NCI-H446 (cell line): ENCODE measurements at regions not wholly inside any gene's neighbourhood (a gene's known extent, or its start where the extent isn't known, plus 50 kb on each side); places are given as distances from the start of the nearest gene placed in this dataset.
"Not testable (repeated sequence)": the region's sequence is repeated elsewhere in the genome, so short reads cannot be mapped to it uniquely, and the experiment has no call there.

Experiments
- DNase-seq, 2 experiments: peaks; one replicate each; lab custom pipeline; 2025; lab: John Stamatoyannopoulos, UW

- DNase-seq, result not testable (repeated sequence)
Measured at GRCh38 chr7:6939126-6939525, 113.1 kb upstream of the CCZ1B start.

DNA sequence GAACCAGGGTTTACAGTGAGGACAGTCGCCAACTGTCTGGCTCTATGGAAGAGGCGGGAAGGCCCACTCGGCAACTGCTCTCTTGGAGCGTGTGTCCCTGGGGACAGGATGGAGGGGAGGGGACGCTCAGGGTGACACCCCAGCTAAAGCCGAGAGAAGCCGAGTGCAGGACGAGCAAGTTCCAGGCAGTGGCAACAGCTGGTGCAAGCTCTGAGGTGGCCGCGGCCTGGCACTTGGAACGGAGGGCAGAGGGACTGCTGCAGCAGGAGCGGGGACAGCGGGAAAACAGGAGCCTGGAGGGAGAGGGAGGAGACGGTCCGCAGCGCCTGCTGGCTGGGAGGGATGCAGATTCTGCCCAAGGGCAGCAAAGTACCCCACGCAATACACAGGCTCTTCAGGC, 113.8 kb upstream of the CCZ1B start:
- not testable (repeated sequence) for DNase-seq

GRCh38 chr7:6946873-6947272, 120.8 kb upstream of the CCZ1B start:
- not testable (repeated sequence) for DNase-seq

DNA sequence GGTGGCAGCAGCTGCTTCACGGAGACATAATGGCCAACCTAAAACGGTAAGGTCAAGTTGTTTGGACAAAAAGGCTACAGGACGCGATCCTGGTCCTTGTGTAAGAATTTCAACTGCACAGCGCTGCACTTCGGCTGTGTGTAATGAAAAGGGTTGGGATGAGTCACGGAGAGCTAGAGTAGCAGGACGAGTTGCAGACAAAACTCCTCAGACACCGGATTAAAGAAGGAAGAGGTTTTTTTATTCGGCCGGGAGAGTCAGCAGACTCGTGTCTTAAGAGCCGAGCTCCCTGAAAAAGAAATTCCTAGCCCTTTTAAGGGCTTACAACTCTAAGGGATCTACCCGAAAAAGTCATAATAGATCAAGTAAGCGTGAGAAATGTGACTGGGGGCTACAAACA, 124.2 kb upstream of the CCZ1B start:
- not testable (repeated sequence) for DNase-seq

GRCh38 chr7:6951553-6951952, 125.5 kb upstream of the CCZ1B start:
- DNase-seq, result not testable (repeated sequence)

- DNase-seq, result not testable (repeated sequence)
Measured at GRCh38 chr7:6953138-6953797, 127.2 kb upstream of the CCZ1B start.

GRCh38 chr7:6953798-6954181, 127.7 kb upstream of the CCZ1B start:
- not testable (repeated sequence) for DNase-seq

- DNase-seq, result not testable (repeated sequence)
Measured at GRCh38 chr7:6955385-6955784, 129.3 kb upstream of the CCZ1B start.

- not testable (repeated sequence) for DNase-seq
Measured at GRCh38 chr7:6955990-6956566, 130.0 kb upstream of the CCZ1B start.

DNA sequence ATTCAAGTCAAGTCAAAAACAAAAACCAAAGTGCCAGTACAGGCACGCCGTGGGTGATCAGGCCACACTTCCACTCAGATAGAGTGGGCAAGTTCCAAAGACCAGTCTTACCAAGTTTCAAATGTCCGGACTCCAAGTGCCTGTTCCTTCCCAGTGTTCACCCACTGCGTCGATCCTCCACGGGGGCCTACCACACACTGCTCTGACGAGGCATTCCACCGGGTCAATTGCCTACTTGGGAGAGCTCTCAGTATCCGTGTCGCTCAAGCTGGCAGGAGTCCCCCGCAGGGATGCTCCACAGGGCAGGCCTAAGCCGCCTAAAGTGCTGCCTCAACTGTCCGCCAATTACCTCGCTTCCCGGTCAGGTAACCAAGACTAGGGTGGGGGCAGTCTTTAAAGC, 132.3 kb upstream of the CCZ1B start:
- DNase-seq, result not testable (repeated sequence)

DNA sequence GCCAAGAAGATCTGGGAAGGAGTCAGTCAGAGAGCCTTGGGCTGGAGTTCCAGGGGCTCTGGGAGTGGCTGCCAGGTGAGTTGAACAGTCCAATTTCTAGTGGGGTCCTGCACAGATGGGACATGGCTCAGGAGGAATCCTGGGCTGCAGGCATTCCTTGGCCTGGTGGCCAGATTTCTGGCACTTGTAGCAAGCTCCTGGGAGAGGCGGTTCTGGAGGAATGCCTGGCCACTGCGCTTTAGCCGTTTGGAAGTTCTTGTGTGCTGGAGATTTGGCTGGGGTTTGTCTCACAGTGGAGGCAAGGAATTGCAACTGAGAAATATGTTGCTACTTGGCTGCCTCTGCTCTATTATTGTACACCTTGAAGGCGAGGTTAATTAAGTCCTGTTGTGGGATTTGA, 133.9 kb upstream of the CCZ1B start:
- DNase-seq, result not testable (repeated sequence)

DNA sequence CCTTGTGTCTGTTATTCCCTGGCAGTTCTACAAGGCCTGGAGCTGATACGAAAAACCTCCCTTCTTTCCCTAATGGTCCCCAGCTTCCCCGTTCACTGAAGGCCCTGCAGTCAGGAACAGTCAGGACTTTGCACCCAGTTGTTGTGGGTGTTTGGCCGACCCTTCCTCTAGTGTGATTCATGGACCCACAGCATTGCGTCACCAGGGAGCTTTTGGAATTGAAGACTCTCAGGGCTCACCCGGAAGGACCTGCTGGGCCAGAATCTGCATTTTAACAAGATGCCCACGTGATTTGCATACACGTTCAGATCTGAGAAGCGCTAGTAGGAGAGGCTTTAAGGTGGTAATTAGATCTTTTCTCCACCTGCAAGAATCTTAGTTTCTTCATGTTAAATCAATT, 136.8 kb upstream of the CCZ1B start:
- not testable (repeated sequence) for DNase-seq

DNA sequence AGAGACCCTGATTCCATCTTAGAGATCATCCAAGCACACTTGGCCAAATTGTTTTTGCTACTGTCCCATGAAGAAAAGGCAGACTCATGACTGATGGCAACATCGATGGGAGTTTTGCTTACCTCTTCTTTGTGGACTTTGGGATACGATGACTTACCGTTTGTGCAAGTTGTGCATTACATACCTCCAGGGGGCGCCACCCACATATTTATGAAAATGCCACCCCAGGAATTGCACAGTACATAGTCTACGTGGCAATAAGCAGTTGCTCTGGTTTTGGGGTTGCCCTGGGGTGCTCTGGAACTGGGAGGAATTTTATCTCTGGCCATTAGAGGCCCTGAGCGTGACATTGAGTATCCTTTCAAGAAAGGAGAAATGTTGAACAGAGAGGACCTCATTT, 139.0 kb upstream of the CCZ1B start:
- DNase-seq, result peak; percentile 5 to 27

GRCh38 chr7:6970180-6970579, 144.1 kb upstream of the CCZ1B start:
- not testable (repeated sequence) for DNase-seq

- not testable (repeated sequence) for DNase-seq
Measured at GRCh38 chr7:6974876-6975275, 148.8 kb upstream of the CCZ1B start.

DNA sequence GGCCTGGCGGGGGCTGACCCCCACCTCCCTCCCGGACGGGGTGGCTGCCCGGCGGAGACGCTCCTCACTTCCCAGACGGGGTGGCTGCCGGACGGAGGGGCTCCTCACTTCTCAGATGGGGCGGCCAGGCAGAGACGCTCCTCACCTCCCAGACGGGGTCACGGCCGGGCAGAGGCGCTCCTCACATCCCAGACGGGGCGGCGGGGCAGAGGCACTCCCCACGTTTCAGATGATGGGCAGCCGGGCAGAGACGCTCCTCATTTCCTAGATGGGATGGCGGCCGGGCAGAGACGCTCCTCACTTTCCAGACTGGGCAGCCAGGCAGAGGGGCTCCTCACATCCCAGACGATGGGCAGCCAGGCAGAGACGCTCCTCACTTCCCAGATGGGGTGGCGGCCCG, 149.3 kb upstream of the CCZ1B start:
- DNase-seq, result not testable (repeated sequence)

DNA sequence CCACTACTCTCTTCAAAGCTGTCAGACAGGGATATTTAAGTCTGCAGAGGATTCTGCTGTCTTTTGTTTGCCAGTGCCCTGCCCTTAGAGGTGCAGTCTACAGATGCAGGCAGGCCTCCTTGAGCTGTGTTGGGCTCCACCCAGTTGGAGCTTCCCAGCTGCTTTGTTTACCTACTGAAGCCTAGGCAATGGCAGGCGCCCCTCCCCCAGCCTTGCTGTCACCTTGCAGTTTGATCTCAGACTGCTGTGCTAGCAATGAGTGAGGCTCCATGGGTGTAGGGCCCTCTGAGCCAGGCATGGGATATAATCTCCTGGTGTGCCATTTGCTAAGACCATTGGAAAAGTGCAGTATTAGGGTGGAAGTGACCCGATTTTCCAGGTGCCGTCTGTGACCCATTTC, 151.3 kb upstream of the CCZ1B start:
- not testable (repeated sequence) for DNase-seq

GRCh38 chr7:6978326-6978725, 152.3 kb upstream of the CCZ1B start:
- not testable (repeated sequence) for DNase-seq

- not testable (repeated sequence) for DNase-seq
Measured at GRCh38 chr7:6979456-6979855, 153.4 kb upstream of the CCZ1B start.

DNA sequence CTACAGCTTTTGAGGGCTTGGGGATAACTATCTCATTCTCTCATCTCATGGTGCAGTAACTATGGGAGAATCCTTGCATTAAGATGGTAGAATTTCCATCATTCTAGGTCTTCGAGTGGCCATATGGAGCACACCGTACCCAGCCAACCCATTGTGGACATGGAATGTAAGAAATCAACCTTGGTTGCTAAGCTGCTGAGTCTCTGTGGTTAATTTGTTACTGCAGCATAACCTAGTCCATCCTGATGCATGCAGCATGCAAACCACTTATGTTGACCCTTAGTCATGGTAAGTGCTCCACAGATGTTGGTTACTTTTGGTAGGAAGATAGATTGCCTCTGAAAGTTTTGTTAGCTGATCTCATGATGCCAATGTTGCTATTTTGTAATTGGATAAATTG, 156.3 kb upstream of the CCZ1B start:
- not testable (repeated sequence) for DNase-seq

DNA sequence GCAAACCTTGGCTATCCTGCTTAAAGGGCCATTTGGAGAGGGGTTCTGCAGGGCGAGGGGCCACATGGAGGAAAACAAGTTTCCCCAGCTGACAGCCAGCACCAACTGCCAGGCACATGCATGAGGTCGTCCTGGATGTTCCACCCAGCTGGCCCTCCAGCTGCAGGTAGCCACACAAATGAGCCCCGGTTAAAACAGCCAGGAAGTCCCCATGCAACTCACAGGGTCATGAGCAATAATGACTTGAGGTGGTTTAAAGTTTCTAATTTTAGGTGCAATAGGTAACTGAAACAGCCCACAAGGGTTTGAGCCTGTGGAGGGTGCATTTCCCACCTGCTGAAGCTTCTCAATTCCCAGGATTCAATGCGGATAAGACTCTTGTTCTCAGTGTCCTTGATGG, 160.8 kb upstream of the CCZ1B start:
- not testable (repeated sequence) for DNase-seq

DNA sequence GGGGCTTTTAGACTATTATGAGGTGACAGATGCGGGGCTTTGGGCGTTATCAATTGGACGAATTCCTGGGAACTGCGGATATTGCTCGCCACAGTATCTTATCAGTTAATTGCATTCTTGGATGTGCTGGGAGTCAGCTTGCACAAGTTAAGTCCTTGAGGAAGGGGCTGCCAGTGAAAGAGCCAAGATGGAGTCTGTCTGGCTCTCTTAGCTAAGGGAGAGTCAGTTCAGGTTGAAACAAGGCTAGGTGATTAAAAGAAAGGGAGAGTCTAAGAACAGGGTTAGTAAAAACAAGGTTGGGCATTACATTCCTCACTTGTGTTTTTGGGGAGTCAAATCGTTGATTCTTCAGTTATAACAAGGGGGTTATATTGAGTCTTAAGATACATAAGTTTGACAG, 162.5 kb upstream of the CCZ1B start:
- not testable (repeated sequence) for DNase-seq

GRCh38 chr7:6989968-6990367, 163.9 kb upstream of the CCZ1B start:
- not testable (repeated sequence) for DNase-seq
